Loucy (cell line): ENCODE measurements at regions not wholly inside any gene's neighbourhood (a gene's known extent, or its start where the extent isn't known, plus 50 kb on each side); places are given as distances from the start of the nearest gene placed in this dataset.

Experiments
- CTCF ChIP-seq: fragments of 200-600 bp; sonication (generic); conservative IDR thresholded peaks from 2 replicates; pipeline ENCODE4 v1.5.1; 2014; ENCODE audit warnings: mild to moderate bottlenecking, antibody characterized with exemption, low read length
- EZH2phosphoT487 ChIP-seq: fragments of 200-600 bp; IDR thresholded peaks from 2 replicates; pipeline ENCODE4 v1.6.1; 2018; ENCODE audit warnings: antibody characterized with exemption, mild to moderate bottlenecking, moderate library complexity, borderline replicate concordance

GRCh38 chr6:104566411-104566810 lies 293.3 kb downstream of the HACE1 start:
- TF ChIP-seq CTCF (no peak), EZH2phosphoT487 (no peak)
